GM20431 (cell line): ENCODE measurements at regions not wholly inside any gene's neighbourhood (a gene's known extent, or its start where the extent isn't known, plus 50 kb on each side); places are given as distances from the start of the nearest gene placed in this dataset.
"Not testable (repeated sequence)": the region's sequence is repeated elsewhere in the genome, so short reads cannot be mapped to it uniquely, and the experiment has no call there.

ENCODE experiments used
- in situ Hi-C: fragments of 300-500 bp; cut with MseI, MboI; formaldehyde crosslinking; loops from one replicate; pipeline ENCODE4 v1.15.0; 2020; ENCODE audit warnings: low sequenced_read_pairs; ENCODE audit not compliant: unreplicated experiment

- in situ Hi-C loops: no loop called here
These were observed 97.5 kb downstream of the TMX1 start for GRCh38 chr14:51337520-51337919.

GRCh38 chr14:51341338-51341737 lies 101.3 kb downstream of the TMX1 start:
- in situ Hi-C loops: no loop called here

GRCh38 chr14:51342226-51342625 lies 102.2 kb downstream of the TMX1 start:
- in situ Hi-C loops: no loop called here

DNA sequence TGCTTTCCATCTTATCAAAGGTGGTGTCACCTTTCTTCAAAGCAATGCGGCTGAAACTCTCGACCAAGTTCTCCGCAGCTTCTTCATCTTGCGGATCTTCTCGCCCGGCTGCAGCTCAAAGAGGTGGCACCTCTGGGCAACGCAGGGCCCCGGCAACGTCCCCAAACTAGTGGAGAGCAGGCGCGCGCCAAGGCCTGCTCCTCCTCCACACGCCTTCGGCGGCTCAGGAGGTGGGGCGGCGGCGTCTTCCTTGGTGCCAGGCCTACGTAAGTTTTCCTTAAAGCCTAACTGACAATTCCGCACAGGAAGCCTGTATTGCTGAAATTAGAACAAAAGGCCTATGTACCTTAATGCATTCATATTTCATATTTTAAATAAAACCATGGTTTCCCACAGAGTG lies 112.0 kb downstream of the TMX1 start:
- in situ Hi-C loops: loop anchor here (25.0 kb wide), 1 partner anchor 435 kb away; no protein-coding TSS in a partner anchor

DNA sequence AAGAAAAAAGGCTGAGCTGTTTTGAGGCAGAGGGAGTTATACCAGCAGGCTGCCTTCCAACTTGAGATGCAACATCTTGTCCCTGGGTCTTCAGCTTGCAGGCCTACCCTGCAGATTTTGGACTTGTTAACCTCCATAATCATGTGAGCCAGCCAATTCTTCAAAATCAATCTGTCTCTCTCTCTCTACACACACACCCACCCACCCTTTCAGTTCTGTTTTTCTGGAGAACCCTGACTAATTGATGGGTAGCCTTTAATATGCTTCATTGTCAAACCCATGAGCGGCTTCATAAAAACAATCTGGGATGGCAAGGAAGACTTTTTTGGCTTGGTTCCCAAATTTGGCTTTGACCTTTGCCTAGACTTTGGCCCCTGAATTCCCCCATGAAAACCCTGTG lies 113.9 kb downstream of the TMX1 start:
- in situ Hi-C loops: loop anchor here (25.0 kb wide), 1 partner anchor 433 kb away; no protein-coding TSS in a partner anchor

DNA sequence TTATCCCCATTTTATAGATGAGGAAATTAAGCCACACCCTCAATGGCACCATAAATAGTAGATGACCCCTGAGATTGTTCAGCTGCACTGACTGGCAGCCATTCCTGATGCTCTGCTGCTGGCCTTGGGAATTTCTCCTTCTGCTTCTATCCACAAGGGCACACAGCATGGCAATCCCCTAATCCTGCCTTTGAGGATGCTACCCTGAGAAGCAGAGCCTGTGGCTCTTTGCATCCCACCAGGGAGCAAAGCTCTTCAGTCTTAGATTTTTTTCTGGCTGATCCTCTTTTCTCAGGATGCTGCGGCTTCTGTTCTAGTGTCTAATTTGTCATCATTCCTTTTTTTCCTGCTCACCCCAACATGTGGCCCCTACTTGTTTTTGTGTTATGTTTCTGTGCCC lies 114.8 kb downstream of the TMX1 start:
- in situ Hi-C loops: loop anchor here (25.0 kb wide), 1 partner anchor 432 kb away; no protein-coding TSS in a partner anchor

DNA sequence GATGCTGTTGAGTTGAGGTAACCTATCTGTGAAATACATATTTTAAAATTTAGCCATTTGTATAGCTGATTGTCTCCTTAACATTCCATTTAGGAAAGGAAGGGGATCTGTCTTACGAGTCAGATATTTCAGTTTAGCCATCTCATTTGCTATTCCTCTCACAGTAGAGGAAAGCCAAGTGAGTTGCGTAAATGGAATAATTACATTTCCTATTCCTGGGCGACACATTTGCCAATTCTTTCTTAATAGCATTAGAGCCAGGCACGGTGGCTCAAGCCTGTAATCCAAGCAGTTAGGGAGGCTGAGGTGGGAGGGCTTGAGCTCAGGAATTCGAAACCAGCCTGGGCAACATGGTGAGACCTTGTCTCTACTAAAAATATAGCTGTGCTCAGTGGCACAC lies 116.3 kb downstream of the TMX1 start:
- in situ Hi-C loops: loop anchor here (25.0 kb wide), 1 partner anchor 431 kb away; no protein-coding TSS in a partner anchor

GRCh38 chr14:51357250-51357649 lies 117.2 kb downstream of the TMX1 start:
- in situ Hi-C loops: loop anchor here (25.0 kb wide), 1 partner anchor 430 kb away; no protein-coding TSS in a partner anchor

GRCh38 chr14:51360592-51360991 lies 120.5 kb downstream of the TMX1 start:
- in situ Hi-C loops: loop anchor here (25.0 kb wide), 1 partner anchor 427 kb away; no protein-coding TSS in a partner anchor

DNA sequence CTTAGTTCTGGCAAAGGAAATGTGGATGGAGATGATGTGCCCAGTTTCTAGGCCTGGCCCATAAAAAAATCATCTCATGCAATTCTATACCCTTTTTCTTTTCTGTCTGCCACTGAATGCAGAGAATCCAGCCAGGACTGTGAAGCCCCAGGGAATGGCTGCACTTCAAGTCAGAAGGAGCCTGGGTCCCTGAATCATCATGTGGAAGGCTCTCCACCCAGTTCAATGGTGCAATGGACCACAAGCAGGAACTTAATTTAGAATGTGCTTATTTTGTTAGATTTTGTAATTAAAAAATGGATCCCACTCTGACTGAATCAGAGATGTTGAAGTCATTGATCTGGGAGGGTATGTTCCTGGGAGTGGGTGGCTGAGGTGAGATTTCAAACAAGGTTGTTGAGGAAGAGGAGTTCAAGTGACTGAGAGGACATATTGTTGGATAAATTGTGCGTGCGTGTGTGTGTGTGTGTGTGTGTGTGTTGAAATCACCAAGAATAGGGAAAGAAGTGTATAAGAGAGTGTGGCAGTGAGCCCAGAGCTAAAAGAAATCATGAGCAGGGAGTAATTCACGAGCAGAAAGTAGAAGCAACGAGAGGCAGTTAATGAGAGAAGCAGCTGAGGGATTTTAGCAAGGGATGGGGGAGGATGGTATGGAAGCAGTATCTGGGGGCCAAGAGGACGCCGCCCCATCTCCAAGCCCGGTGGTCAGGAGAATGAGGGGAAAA lies 125.4 kb downstream of the TMX1 start:
- in situ Hi-C loops: loop anchor here (25.0 kb wide), 1 partner anchor 422 kb away; no protein-coding TSS in a partner anchor

DNA sequence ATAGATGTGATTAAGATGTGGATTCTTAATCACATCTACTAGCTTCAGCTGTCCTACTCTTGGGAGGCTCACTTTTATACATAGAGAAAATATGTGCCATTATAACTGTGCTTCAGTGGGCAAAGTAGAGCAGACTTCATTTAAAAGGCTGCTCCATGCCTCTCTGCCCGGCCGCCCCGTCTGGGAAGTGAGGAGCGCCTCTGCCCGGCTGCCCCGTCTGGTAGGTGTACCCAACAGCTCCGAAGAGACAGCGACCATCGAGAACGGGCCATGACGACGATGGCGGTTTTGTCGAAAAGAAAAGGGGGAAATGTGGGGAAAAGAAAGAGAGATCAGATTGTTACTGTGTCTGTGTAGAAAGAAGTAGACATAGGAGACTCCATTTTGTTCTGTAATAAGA lies 126.4 kb downstream of the TMX1 start:
- in situ Hi-C loops: loop anchor here (25.0 kb wide), 1 partner anchor 421 kb away; no protein-coding TSS in a partner anchor

DNA sequence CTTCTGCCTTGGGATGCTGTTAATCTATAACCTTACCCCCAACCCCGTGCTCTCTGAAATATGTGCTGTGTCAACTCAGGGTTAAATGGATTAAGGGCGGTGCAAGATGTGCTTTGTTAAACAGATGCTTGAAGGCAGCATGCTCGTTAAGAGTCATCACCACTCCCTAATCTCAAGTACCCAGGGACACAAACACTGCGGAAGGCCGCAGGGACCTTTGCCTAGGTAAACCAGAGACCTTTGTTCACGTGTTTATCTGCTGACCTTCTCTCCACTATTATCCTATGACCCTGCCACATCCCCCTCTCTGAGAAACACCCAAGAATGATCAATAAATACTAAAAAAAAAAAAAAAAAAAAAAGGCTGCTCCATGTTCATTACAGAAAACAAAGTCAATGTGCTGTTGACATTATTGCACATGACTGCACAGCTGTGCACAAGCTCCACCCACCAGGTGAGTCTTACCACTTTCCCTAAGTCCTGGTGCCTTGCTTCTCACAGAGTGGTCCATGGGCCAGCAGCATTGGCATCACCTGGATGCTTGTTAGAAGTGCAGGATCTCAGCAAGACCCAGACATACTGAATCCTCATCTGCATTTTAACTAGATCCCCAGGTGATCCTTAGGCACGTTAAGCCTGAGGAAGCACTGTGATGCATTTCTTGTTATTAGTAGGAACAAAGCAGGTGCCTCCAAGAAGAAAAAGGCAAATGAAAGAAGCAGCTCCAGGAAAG lies 127.0 kb downstream of the TMX1 start:
- in situ Hi-C loops: loop anchor here (25.0 kb wide), 1 partner anchor 420 kb away; no protein-coding TSS in a partner anchor

GRCh38 chr14:51367600-51367931 lies 127.5 kb downstream of the TMX1 start:
- in situ Hi-C loops: loop anchor here (25.0 kb wide), 1 partner anchor 420 kb away; no protein-coding TSS in a partner anchor

DNA sequence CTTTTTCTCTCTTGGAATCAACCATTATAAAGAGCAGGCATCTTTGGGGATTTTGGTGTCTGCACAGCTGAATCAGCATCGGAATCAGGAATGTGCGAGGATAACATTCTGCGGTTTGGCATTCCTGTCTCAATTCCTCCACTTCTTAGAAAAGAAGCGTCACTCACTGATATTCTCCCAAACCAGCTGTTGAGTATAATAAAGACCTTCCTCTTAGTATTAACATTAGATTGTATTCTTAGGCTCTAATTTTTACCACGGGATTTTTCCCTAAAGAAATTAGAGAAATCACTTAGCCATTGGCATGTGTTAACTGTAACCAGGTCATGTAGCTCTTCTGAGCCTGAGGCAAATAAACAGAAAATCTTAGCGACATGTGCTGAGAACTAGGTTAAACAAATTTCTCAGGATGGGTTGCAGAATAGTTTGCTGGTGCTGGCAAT lies 128.7 kb downstream of the TMX1 start:
- in situ Hi-C loops: loop anchor here (25.0 kb wide), 1 partner anchor 419 kb away; no protein-coding TSS in a partner anchor

DNA sequence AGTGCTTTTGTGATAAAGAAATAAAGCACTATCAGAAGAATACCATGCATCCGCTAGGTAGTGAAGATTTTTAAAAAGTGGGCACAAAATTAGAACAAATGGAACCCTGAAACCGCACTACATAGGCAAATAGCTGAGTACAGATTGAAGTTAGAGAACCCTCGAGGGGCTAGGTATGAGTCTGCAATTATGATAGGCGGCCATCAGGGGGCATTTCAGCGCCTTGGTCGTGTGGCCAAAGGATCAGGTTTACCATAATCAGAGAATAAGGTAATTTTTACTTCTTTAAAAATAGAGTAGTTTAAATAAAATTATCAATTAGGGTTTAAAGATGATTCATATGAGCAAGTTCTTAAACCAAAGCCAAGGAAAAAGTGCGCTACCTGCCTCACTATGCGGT lies 129.8 kb downstream of the TMX1 start:
- in situ Hi-C loops: loop anchor here (25.0 kb wide), 1 partner anchor 417 kb away; no protein-coding TSS in a partner anchor

- in situ Hi-C loops: loop anchor here (25.0 kb wide), 1 partner anchor 416 kb away; no protein-coding TSS in a partner anchor
These were observed 130.8 kb downstream of the TMX1 start for GRCh38 chr14:51370758-51371386.

DNA sequence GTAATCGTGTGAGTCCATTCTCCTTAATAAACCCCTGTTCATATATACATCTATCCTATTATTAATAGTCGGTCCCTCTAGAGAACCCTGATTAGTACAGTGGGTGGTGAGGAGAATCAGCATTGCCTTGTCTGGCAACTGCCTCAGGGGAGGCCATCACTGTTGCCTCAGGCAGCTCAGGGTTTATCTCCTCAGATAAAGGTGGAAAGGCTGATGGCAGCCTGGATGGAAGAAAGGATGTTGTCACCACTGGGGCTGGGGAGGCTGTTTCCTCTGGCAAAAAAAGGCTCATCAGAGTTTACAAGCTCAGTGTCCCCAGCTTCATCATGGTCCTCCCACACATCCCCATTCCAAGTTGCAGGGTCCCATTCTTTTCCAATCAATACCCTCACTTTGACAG lies 137.1 kb downstream of the TMX1 start:
- in situ Hi-C loops: not testable (repeated sequence)

DNA sequence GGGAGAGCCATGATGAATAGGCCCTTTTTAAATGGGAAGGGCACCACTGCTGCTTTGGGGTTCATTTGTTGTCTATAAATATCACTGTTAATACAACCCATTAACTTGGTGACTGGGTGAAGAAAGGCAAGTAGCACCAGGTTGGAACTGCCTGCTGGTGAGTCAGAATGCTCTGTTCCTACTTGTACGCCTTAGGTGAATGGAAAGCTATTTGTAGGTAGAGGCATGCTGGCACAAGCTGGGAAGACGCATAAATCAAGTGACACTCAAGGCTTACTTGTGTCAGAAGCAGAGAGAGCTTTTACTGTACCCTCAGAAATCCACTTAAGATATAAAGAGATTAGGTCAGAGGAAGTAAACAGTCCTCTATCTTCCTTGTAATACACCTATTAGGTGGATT lies 142.5 kb downstream of the TMX1 start:
- in situ Hi-C loops: no loop called here

DNA sequence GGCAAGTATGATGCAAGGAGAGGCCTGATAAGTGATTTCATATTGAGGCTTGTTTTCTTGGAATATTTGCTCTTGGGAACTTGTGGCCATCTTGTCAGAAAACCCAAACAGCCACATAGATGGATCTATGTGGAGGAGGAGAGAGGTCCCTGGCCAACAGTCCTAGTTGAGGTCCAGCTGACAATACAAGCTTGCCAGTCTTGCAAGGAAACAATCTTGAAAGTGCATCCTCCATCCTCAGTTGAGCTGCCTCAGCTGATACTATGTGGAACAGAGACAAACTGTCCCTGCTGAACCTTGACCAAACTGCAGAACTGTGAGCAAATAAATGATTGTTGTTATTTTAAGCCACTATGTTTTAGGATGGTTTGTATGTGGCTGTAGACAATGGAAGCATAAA lies 146.4 kb downstream of the TMX1 start:
- in situ Hi-C loops: no loop called here

GRCh38 chr14:51386983-51387735 lies 147.1 kb downstream of the TMX1 start:
- in situ Hi-C loops: no loop called here
